HEK293 (cell line): ENCODE measurements at regions not wholly inside any gene's neighbourhood (a gene's known extent, or its start where the extent isn't known, plus 50 kb on each side); places are given as distances from the start of the nearest gene placed in this dataset.
A peak's percentile ranks its signal among the peaks of the same experiment; 100 is the strongest.

Experiments
- CTCF ChIA-PET: fragments of 350-600 bp; formaldehyde crosslinking; extraction: SDS; loops from one replicate; lab custom pipeline; 2021; ENCODE audit warnings: antibody characterized with exemption; lab: Yijun Ruan, JAX
- POLR2A ChIA-PET: fragments of 300-600 bp; formaldehyde crosslinking; extraction: SDS; loops from one replicate; lab custom pipeline; 2020; ENCODE audit warnings: antibody characterized with exemption, inconsistent platforms; lab: Yijun Ruan, JAX
- H3K27ac ChIP-seq: fragments of 200-500 bp; sonication (Bioruptor generic); 2 replicates; pipeline ENCODE4 v1.5.1; 2014; ENCODE audit warnings: low read depth, low read length, control low read depth, inconsistent platforms; ENCODE audit errors: extremely low read depth
- H3K36me3 ChIP-seq, 2 experiments: fragments of 200-500 bp in 1 of 2; sonication (Bioruptor generic) in 1 of 2; 1 replicate in 1 of 2; 2 replicates in 1 of 2; pipeline ENCODE4 v1.5.1; 2014 to 2017; ENCODE audit warnings: inconsistent platforms in 2 of 2, low read length in 2 of 2; ENCODE audit not compliant: control insufficient read depth in 2 of 2, insufficient read depth in 1 of 2
- H3K4me1 ChIP-seq: fragments of 200-500 bp; sonication (Bioruptor generic); 2 replicates; pipeline ENCODE4 v1.5.1; 2014; ENCODE audit warnings: mild to moderate bottlenecking, low read length, inconsistent platforms; ENCODE audit not compliant: control insufficient read depth, insufficient read depth
- H3K4me3 ChIP-seq: 2 replicates; pipeline ENCODE4 v1.5.1; 2011; ENCODE audit warnings: low read depth, mild to moderate bottlenecking, control low read depth, low read length, moderate library complexity
- H3K9me3 ChIP-seq: fragments of 200-500 bp; sonication (Bioruptor generic); 2 replicates; pipeline ENCODE4 v1.5.1; 2014; ENCODE audit warnings: low read depth, low read length, inconsistent platforms; ENCODE audit not compliant: control insufficient read depth, insufficient read depth
- BCL11B ChIP-seq: fragments of 450-650 bp; formaldehyde crosslinking; IDR thresholded peaks from 2 replicates; pipeline ENCODE4 v1.5.1; 2016; ENCODE audit warnings: low read depth, missing biosample characterization, missing genetic modification characterization
- ELK4 ChIP-seq: IDR thresholded peaks from 2 replicates; pipeline ENCODE4 v1.6.1; 2011; ENCODE audit warnings: mild to moderate bottlenecking, low read depth, low read length, borderline replicate concordance
- MYNN ChIP-seq: fragments of 450-650 bp; formaldehyde crosslinking; IDR thresholded peaks from 2 replicates; pipeline ENCODE4 v1.5.1; 2016; ENCODE audit warnings: missing biosample characterization, missing genetic modification characterization, borderline replicate concordance
- PRDM1 ChIP-seq: fragments of 450-650 bp; formaldehyde crosslinking; IDR thresholded peaks from 2 replicates; pipeline ENCODE4; 2016; ENCODE audit warnings: missing biosample characterization, missing genetic modification characterization
- SETDB1 ChIP-seq: IDR thresholded peaks from one replicate; pipeline ENCODE4 v1.6.1; 2017; ENCODE audit warnings: mild to moderate bottlenecking, low read length, moderate library complexity, mixed read lengths; ENCODE audit not compliant: insufficient read length
- SP3 ChIP-seq: fragments of 450-650 bp; formaldehyde crosslinking; IDR thresholded peaks from 2 replicates; pipeline ENCODE4 v1.5.1; 2016; ENCODE audit warnings: missing biosample characterization, missing genetic modification characterization
- ZBTB8A ChIP-seq: fragments of 450-650 bp; formaldehyde crosslinking; IDR thresholded peaks from 2 replicates; pipeline ENCODE4 v1.5.1; 2016; ENCODE audit warnings: missing biosample characterization, missing genetic modification characterization
- ZNF10 ChIP-seq: fragments of 450-650 bp; formaldehyde crosslinking; IDR thresholded peaks from 2 replicates; pipeline ENCODE4 v1.5.1; 2017; ENCODE audit warnings: missing biosample characterization, missing genetic modification characterization
- ZNF121 ChIP-seq: fragments of 450-650 bp; formaldehyde crosslinking; IDR thresholded peaks from 2 replicates; pipeline ENCODE4 v1.5.1; 2016; ENCODE audit warnings: missing biosample characterization, missing genetic modification characterization
- ZNF239 ChIP-seq: fragments of 450-650 bp; formaldehyde crosslinking; IDR thresholded peaks from 2 replicates; pipeline ENCODE4 v1.5.1; 2016; ENCODE audit warnings: missing biosample characterization, missing genetic modification characterization
- ZNF266 ChIP-seq: fragments of 450-650 bp; formaldehyde crosslinking; IDR thresholded peaks from 2 replicates; pipeline ENCODE4 v1.5.1; 2016; ENCODE audit warnings: missing biosample characterization, missing genetic modification characterization, low read depth
- ZNF302 ChIP-seq: fragments of 450-650 bp; formaldehyde crosslinking; IDR thresholded peaks from 2 replicates; pipeline ENCODE4 v1.5.1; 2016; ENCODE audit warnings: missing biosample characterization, missing genetic modification characterization, low read depth
- ZNF423 ChIP-seq: fragments of 450-650 bp; formaldehyde crosslinking; IDR thresholded peaks from 2 replicates; pipeline ENCODE4 v1.5.1; 2016; ENCODE audit warnings: missing biosample characterization, missing genetic modification characterization
- ZNF426 ChIP-seq: fragments of 450-650 bp; formaldehyde crosslinking; IDR thresholded peaks from 2 replicates; pipeline ENCODE4 v1.5.1; 2017; ENCODE audit warnings: missing biosample characterization, missing genetic modification characterization, mild to moderate bottlenecking, inconsistent platforms, moderate library complexity
- ZNF529 ChIP-seq: fragments of 450-650 bp; formaldehyde crosslinking; IDR thresholded peaks from 2 replicates; pipeline ENCODE4 v1.5.1; 2017; ENCODE audit warnings: missing genetic modification characterization, missing biosample characterization; ENCODE audit not compliant: insufficient replicate concordance
- ZNF623 ChIP-seq: fragments of 450-650 bp; formaldehyde crosslinking; IDR thresholded peaks from 2 replicates; pipeline ENCODE4 v1.5.1; 2016; ENCODE audit warnings: missing biosample characterization, missing genetic modification characterization
- ZNF639 ChIP-seq: fragments of 450-650 bp; formaldehyde crosslinking; IDR thresholded peaks from 2 replicates; pipeline ENCODE4 v1.5.1; 2016; ENCODE audit warnings: missing biosample characterization, missing genetic modification characterization

GRCh38 chr2:160635488-160635887 lies 141.9 kb upstream of the RBMS1 start:
- ChIA-PET CTCF (interaction anchor here (0.6 kb wide), 1 partner anchor 54 kb away, joined by 3 read pairs; no protein-coding TSS in a partner anchor), POLR2A (no interaction called here)
- H3K36me3 ChIP-seq = no peaks in the 10 kb centered on the region
- TF ChIP-seq ZNF10 (tag by site-specific recombination) (no peak), ELK4 (no peak), ZNF423 (no peak), MYNN (tag by site-specific recombination) (no peak), ZNF426 (no peak), PRDM1 (tag by site-specific recombination) (no peak), ZNF239 (tag by site-specific recombination) (no peak), ZNF302 (tag by site-specific recombination) (no peak), ZNF623 (tag by site-specific recombination) (no peak), ZBTB8A (tag by site-specific recombination) (no peak), BCL11B (tag by site-specific recombination) (no peak), ZNF121 (tag by site-specific recombination) (no peak)
- H3K9me3 ChIP-seq = no peaks in the 10 kb centered on the region; the same call in 1 of the 2 replicates
- H3K4me1 ChIP-seq = peaks cover 7% of the 10 kb centered on the region
- H3K4me3 ChIP-seq = no peak overlapping the region
- H3K27ac ChIP-seq = no peak overlapping the region

DNA sequence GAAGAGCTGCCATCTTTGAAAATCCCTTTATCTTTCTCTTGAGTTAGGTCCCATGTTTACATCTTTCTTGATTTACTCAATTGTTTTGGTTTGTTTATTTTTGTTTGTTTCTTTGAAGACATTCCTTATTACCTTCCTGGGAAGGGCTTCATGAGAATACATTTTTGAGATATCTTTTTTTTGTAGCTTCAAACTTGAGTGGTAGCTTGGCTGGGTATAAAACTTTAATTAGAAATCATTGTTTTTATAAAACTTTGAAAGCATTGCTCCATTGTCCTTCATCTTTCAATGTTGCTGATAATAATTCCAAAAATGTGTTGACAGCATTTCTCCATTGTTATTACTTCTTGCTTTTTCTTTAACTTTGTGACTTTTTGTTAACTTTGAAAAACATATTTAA lies 145.9 kb upstream of the RBMS1 start:
- no peak overlapping the region for H3K27ac ChIP-seq
- TF ChIP-seq ZNF529 (tag by site-specific recombination) = no peak
- TF ChIP-seq SETDB1 = peak; percentile 73
- no peaks in the 10 kb centered on the region for H3K4me1 ChIP-seq
- H3K4me3 ChIP-seq = no peak overlapping the region
- CTCF ChIA-PET = no interaction called here
- no peaks in the 10 kb centered on the region for H3K36me3 ChIP-seq
- POLR2A ChIA-PET = no interaction called here
- H3K9me3 ChIP-seq = no peaks in the 10 kb centered on the region; the same call in 1 of the 2 replicates

- no peaks in the 10 kb centered on the region for H3K36me3 ChIP-seq
- POLR2A ChIA-PET = no interaction called here
- CTCF ChIA-PET = interaction anchor here (0.8 kb wide), 1 partner anchor 13 kb away, joined by 7 read pairs; no protein-coding TSS in a partner anchor
- H3K9me3 ChIP-seq = no peaks in the 10 kb centered on the region
- TF ChIP-seq SP3 (tag by site-specific recombination) (no peak), ZNF639 (tag by site-specific recombination) (no peak), ZNF266 (no peak)
- H3K4me1 ChIP-seq = no peaks in the 10 kb centered on the region
- no peak overlapping the region for H3K27ac ChIP-seq
- H3K4me3 ChIP-seq = no peak overlapping the region
Observed at GRCh38 chr2:160646684-160647444, 153.3 kb upstream of the RBMS1 start.
